DND-41 (cell line): ENCODE measurements at regions not wholly inside any gene's neighbourhood (a gene's known extent, or its start where the extent isn't known, plus 50 kb on each side); places are given as distances from the start of the nearest gene placed in this dataset.

Experiments
- ATAC-seq: fragments of 200-7000 bp; cut with Tn5 transposase; 3 replicates; pipeline ENCODE4 v1.9.1; 2021; ENCODE audit warnings: low read depth; ENCODE audit not compliant: insufficient read depth
- DNase-seq: peaks from one replicate; pipeline ENCODE4 v3.0.0-alpha.2; 2020
- H2AFZ ChIP-seq: 2 replicates; pipeline ENCODE4 v1.6.0; 2012; ENCODE audit warnings: low read depth, low read length
- H3K27ac ChIP-seq: 2 replicates; pipeline ENCODE4 v1.5.1; 2012; ENCODE audit warnings: low read length, inconsistent platforms
- H3K27me3 ChIP-seq: fragments of 200-600 bp; sonication (generic); 2 replicates; pipeline ENCODE4 v1.6.0; 2012; ENCODE audit warnings: low read length, mild to moderate bottlenecking, inconsistent platforms; ENCODE audit not compliant: insufficient read depth, poor library complexity
- H3K36me3 ChIP-seq: 2 replicates; pipeline ENCODE4 v1.5.1; 2012; ENCODE audit warnings: low read length, inconsistent platforms; ENCODE audit not compliant: insufficient read depth
- H3K4me1 ChIP-seq: 2 replicates; pipeline ENCODE4 v1.5.1; 2012; ENCODE audit warnings: mild to moderate bottlenecking, low read length; ENCODE audit not compliant: insufficient read depth
- H3K4me2 ChIP-seq: 2 replicates; pipeline ENCODE4 v1.6.0; 2012; ENCODE audit warnings: mild to moderate bottlenecking, moderate library complexity, low read length, inconsistent platforms; ENCODE audit not compliant: insufficient read depth
- H3K4me3 ChIP-seq, 2 experiments: fragments of 200-600 bp in 1 of 2; shearing (Covaris generic) in 1 of 2; 2 replicates each; pipeline ENCODE4 v1.5.1; 2012 to 2016; ENCODE audit warnings: inconsistent platforms in 2 of 2, low read length in 2 of 2, mild to moderate bottlenecking in 2 of 2, low read depth in 1 of 2, moderate library complexity in 1 of 2
- H3K79me2 ChIP-seq: 2 replicates; pipeline ENCODE4 v1.6.0; 2012; ENCODE audit warnings: low read length, inconsistent platforms; ENCODE audit not compliant: insufficient read depth
- H3K9ac ChIP-seq: 2 replicates; pipeline ENCODE4 v1.6.0; 2012; ENCODE audit warnings: low read depth, mild to moderate bottlenecking, inconsistent platforms, low read length, moderate library complexity
- H3K9me3 ChIP-seq: 2 replicates; pipeline ENCODE4 v1.5.1; 2012; ENCODE audit warnings: low read length, moderate library complexity, mild to moderate bottlenecking, inconsistent platforms; ENCODE audit not compliant: insufficient read depth, severe bottlenecking
- H4K20me1 ChIP-seq: 2 replicates; pipeline ENCODE4 v1.6.0; 2012; ENCODE audit warnings: low read length; ENCODE audit not compliant: insufficient read depth
- EZH2 ChIP-seq: IDR thresholded peaks from 3 replicates; pipeline ENCODE4 v1.6.1; 2012; ENCODE audit warnings: borderline replicate concordance, low read depth, mild to moderate bottlenecking, moderate library complexity, low read length, inconsistent platforms; ENCODE audit not compliant: severe bottlenecking
- TF ChIP-seq, protein P1 (sequence below): IDR thresholded peaks from 2 replicates; pipeline ENCODE4 v1.5.1; 2012; ENCODE audit warnings: borderline replicate concordance, low read length, moderate library complexity, mild to moderate bottlenecking; ENCODE audit not compliant: poor library complexity, severe bottlenecking; ENCODE audit errors: extremely low read depth

DNA sequence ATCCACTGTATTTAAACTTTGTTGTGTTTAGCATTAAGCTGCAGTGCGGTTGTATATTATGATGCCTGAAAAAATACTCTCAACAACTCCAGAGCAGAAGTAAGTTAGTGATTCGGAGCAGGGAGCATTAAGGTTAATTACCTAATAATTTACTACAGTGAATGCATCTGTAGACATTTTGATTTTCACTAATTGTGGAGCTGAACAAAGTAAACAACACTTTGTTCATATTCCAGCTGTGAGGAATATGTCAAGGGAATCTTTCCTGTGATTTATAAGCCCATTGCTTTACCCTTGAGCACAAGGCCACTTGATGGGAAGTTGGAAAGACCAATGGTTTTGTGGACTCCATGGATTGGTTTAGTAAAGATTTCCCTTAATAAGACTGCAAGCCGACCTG is 77.1 kb downstream of the CBLN4 start:
- TF ChIP-seq EZH2 = no peak
- TF ChIP-seq, protein P1, sequence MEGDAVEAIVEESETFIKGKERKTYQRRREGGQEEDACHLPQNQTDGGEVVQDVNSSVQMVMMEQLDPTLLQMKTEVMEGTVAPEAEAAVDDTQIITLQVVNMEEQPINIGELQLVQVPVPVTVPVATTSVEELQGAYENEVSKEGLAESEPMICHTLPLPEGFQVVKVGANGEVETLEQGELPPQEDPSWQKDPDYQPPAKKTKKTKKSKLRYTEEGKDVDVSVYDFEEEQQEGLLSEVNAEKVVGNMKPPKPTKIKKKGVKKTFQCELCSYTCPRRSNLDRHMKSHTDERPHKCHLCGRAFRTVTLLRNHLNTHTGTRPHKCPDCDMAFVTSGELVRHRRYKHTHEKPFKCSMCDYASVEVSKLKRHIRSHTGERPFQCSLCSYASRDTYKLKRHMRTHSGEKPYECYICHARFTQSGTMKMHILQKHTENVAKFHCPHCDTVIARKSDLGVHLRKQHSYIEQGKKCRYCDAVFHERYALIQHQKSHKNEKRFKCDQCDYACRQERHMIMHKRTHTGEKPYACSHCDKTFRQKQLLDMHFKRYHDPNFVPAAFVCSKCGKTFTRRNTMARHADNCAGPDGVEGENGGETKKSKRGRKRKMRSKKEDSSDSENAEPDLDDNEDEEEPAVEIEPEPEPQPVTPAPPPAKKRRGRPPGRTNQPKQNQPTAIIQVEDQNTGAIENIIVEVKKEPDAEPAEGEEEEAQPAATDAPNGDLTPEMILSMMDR = no peak
- H2AFZ ChIP-seq = no peak overlapping the region
- no peaks in the 10 kb centered on the region for H4K20me1 ChIP-seq
- H3K4me2 ChIP-seq = no peak overlapping the region
- no peaks in the 10 kb centered on the region for H3K27me3 ChIP-seq
- H3K27ac ChIP-seq = no peak overlapping the region
- ATAC-seq = no peak
- no peaks in the 10 kb centered on the region for H3K79me2 ChIP-seq
- H3K9me3 ChIP-seq = no peaks in the 10 kb centered on the region
- H3K36me3 ChIP-seq = no peaks in the 10 kb centered on the region
- no peak overlapping the region for H3K4me3 ChIP-seq
- no peaks in the 10 kb centered on the region for H3K4me1 ChIP-seq
- DNase-seq = no peak
- no peak overlapping the region for H3K9ac ChIP-seq

DNA sequence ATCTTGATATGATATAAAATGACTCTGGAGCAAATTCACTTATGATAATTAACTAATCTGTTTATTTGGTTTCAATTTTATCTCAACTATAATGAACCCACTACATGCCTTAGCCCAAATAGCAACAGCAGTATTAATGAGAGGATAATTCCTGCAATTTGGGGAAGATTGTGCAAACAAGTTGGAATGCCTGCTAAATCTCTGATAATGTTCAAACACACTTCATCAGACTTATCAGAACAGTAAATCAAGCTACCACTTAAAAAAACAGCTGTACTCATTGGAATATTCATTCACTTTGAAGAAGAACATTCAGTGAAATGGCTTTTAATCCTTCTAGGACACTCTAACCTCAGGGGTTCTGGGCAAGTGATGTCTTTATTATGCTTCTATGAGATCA is 85.4 kb downstream of the CBLN4 start:
- Histone ChIP-seq H3K9me3 (peaks cover 9% of the 10 kb centered on the region), H3K27ac (no peak overlapping the region), H3K27me3 (no peaks in the 10 kb centered on the region), H3K79me2 (no peaks in the 10 kb centered on the region), H3K4me2 (no peak overlapping the region), H4K20me1 (no peaks in the 10 kb centered on the region), H3K36me3 (no peaks in the 10 kb centered on the region), H3K4me3 (no peak overlapping the region), H2AFZ (no peak overlapping the region), H3K4me1 (no peaks in the 10 kb centered on the region), H3K9ac (no peak overlapping the region)
- TF ChIP-seq, protein P1 = no peak
- TF ChIP-seq EZH2 = no peak
- ATAC-seq = no peak
- DNase-seq = no peak

DNA sequence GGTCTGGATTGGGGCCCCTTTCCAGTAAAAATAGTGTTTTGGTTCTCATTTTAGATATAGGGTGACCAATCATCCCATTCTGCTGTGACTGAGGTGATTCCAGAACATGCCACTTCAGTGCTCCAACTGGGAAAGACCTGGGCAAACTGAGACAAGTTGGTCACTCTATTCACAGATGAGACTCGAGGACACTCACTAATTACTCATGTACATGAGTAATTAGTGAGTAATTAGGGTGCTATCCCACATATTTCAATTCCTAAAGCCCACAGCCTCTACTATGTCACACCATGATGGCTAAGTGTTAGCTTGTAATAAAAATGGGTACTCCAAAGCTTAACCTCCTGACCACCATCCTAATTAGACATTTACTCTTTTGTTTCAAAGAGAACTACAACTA is 86.0 kb downstream of the CBLN4 start:
- no peaks in the 10 kb centered on the region for H3K4me1 ChIP-seq
- no peak overlapping the region for H3K27ac ChIP-seq
- H3K27me3 ChIP-seq = no peaks in the 10 kb centered on the region
- DNase-seq (no peak), ATAC-seq (no peak)
- H3K36me3 ChIP-seq = no peaks in the 10 kb centered on the region
- H4K20me1 ChIP-seq = no peaks in the 10 kb centered on the region
- no peak for TF ChIP-seq EZH2
- TF ChIP-seq, protein P1 = no peak
- no peak overlapping the region for H3K4me3 ChIP-seq
- no peak overlapping the region for H3K9ac ChIP-seq
- H2AFZ ChIP-seq = no peak overlapping the region
- peaks cover 9% of the 10 kb centered on the region for H3K9me3 ChIP-seq
- no peak overlapping the region for H3K4me2 ChIP-seq
- H3K79me2 ChIP-seq = no peaks in the 10 kb centered on the region

DNA sequence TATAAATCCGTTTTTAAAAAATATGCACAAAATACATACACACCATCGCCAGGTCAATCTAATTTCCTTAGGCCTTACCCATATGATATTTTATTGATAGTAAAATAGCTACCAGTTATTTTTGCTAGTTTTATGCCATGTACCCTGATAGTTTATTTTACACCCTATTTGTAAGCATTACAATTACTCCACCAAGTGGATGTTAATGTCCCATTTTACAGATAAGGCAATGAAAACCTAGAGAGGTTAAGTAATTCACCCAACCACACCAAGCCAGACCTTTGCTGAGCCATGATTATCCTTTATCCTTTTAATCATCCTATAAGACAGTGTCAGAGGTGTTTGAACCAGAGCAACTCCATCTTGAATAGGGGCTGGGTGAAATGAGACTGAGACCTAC is 86.8 kb downstream of the CBLN4 start:
- H3K36me3 ChIP-seq = no peaks in the 10 kb centered on the region
- no peaks in the 10 kb centered on the region for H3K4me1 ChIP-seq
- ATAC-seq (no peak), DNase-seq (no peak)
- H3K9ac ChIP-seq = no peak overlapping the region
- H3K4me3 ChIP-seq = no peak overlapping the region
- TF ChIP-seq, protein P1 = no peak
- no peak for TF ChIP-seq EZH2
- H3K4me2 ChIP-seq = no peak overlapping the region
- no peak overlapping the region for H3K27ac ChIP-seq
- H4K20me1 ChIP-seq = no peaks in the 10 kb centered on the region
- no peaks in the 10 kb centered on the region for H3K79me2 ChIP-seq
- H2AFZ ChIP-seq = no peak overlapping the region
- H3K9me3 ChIP-seq = peaks cover 9% of the 10 kb centered on the region
- H3K27me3 ChIP-seq = no peaks in the 10 kb centered on the region
